ENCODE measurements at regions not wholly inside any gene's neighbourhood (a gene's known extent, or its start where the extent isn't known, plus 50 kb on each side); places are given as distances from the start of the nearest gene placed in this dataset.

- no peak for DNase-seq
Measured at GRCh38 chr11:127451861-127452260, 451.3 kb upstream of the KIRREL3 start.

DNA sequence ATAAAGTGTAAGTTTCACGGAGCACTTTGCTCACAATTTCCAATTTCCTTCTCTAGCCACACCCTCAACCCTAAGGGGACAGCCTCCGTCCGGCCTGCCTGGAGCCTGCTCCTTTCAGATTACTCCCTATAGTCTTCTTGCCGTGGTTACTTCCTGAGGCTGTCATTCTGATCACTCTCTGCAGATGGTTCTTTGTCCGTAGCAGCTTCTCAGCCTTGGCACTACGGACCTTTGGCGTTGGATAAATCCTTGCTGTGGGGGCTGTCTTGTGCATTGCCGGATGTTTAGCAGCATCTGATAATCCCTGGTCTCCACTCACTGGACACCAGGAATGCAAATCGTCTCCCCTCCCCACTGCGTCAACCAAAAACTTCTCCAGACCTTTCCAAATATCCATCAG lies 447.5 kb upstream of the KIRREL3 start:
- DNase-seq, result no peak

DNA sequence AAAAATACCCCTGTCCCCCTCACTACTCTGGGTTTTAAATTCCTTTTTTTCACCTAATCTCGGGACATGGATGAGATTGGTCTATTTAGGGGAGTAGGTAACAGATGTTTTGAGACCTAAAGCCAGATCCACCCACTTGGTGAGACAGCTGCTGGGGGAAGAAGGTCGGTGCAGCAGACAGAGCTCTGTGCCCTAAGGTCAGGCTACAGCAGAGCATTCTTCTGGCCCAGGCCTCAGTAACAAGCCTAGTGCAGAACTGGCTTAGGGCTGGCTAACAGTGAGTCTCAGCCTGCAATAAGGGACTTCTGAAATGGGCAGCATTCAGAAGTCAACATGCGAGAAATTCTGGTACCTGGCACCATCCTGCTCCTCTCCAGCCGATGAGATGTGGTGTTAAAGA lies 444.9 kb upstream of the KIRREL3 start:
- DNase-seq, result no peak

DNA sequence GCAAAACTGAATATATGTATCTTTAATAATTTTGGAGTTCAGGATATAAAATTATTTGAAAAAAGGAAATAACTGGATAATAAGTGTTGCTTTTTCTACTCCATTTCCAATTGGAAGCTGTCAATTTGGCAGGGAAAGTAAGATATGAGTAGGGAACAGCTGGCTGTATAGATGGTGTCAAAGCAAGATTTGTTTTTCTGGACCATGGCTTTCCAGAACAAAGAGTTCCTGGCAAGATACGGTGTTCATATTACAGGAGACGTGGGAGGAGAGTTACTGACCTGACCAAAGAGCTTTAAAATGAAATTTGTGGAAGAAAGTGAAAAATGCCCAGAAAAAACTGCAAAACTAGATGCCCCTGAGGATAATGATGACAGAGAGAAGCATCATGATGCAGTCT lies 442.7 kb upstream of the KIRREL3 start:
- DNase-seq, result no peak

DNA sequence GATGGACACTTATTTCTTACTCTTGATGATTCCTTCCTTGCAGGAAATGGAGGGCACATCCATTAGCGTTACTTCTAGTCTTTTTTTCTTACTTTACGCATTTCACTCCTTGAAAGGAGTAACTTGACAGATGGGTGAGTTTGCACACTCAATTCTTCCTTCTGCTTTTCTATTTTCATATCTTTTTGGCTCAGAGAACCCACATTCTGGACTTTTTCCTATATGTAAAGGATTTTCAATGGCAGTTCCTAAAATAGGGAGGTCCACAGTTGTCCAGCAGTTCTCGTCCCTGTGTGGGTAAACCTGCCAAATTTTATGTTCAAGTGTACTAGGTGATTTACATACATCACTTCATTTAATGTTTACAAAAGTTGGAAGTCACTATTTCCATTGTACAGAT lies 440.0 kb upstream of the KIRREL3 start:
- no peak for DNase-seq

DNA sequence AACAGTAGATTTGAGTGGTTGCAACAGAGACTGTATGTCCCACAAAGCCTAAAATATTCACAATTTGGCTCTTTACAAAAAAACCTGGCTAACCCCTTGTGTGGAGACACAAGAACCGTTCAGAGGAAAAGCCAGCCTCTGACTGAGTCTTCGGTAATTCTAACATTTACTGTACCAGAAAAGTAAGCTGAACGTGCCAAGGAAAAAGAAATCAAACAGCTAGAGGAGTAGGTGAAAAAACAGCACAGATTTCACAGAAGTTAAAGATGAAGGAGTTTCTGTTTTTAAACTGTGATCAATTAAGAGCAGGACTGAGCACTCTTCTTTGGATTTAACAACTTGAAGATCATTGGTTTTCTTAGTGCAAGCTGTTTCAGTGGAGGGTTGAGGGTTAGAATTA lies 424.7 kb upstream of the KIRREL3 start:
- DNase-seq, result no peak

DNA sequence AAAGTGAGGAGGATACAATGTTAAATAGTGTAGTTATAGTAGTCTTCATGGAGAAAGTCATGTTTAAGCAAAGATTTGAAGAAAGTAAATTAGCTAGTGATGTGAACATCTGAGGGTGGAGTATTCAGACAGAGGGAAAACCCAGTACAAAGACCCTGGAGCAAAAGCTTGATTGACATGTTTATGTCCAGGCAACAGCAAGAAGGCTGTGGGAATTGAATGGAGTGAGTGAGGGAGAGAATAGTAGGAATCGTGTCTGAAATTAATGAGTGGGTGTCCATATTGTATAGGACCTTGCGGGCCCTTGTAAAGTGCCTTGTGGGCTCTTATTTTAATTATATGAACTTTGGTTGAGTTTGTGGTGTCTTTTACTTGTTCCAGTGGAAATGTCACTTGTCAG lies 424.1 kb upstream of the KIRREL3 start:
- DNase-seq, result no peak

- DNase-seq, result no peak
Measured at GRCh38 chr11:127420139-127420538, 419.6 kb upstream of the KIRREL3 start.

- DNase-seq, result no peak
Measured at GRCh38 chr11:127412722-127413380, 412.3 kb upstream of the KIRREL3 start.

GRCh38 chr11:127412234-127412633 lies 411.7 kb upstream of the KIRREL3 start:
- DNase-seq, result no peak

DNA sequence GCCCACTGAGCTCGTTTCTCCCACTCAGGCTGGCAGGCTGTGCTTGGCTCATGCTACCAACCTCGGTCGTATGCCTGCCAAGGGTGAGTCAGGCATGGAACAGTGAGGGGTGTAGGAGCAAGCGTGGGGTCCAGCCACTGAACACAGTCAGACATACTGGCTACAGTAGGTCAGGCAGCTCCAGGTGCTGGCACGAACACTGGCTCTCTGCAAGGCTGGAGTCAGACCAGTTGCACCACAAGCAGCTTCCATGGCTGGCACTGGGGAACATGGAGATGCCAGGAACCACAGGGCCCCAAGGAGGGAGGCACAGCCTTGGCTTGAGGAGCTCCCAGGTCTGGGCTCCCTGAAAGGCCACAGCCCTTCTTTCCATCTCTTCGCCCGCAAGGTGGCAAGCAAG lies 410.7 kb upstream of the KIRREL3 start:
- DNase-seq, result no peak

DNA sequence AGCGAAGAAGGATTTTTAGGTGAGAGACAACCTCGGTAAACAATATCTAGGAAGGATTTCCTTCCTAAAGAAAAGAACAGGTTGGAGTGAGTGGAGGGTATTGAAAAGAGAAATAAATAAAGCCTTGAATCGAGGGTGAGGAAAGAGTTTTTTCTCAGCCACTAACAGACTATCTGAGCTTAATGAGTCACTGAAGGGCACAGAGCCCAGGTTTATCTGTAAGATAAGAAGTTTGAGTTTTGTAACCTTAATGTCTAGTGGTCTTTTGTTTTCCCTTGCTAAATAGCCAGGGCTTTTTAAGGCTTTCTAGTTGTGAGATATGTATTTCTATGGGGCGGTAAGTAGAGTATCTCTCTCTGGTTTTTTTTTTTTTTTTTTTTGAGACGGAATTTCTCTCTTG lies 394.5 kb upstream of the KIRREL3 start:
- no peak for DNase-seq

DNA sequence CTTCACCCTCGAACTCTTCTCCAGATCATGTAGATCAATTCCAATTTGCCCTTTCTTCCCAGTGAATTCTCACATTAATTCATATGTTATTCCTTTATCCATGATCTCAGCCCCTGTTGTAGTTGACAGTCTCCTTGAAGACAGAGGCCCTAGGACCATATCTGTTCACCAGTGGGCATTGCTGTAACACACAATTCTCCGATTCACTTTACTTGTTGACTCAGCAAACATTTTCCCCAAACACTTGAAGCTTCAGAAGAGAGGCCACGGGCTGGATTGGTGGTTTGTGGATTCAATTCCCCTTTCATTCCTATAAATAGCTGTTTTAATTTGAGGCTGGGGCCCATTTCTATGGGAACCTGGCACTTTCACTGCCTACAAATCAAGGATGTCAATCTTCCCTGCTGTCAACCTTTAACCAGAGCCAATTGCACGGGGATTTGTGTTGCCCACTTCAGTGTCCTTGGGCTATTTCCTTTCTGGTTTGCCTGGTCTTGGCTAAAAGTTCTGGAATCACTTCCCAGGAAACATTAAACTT lies 393.0 kb upstream of the KIRREL3 start:
- no peak for DNase-seq

DNA sequence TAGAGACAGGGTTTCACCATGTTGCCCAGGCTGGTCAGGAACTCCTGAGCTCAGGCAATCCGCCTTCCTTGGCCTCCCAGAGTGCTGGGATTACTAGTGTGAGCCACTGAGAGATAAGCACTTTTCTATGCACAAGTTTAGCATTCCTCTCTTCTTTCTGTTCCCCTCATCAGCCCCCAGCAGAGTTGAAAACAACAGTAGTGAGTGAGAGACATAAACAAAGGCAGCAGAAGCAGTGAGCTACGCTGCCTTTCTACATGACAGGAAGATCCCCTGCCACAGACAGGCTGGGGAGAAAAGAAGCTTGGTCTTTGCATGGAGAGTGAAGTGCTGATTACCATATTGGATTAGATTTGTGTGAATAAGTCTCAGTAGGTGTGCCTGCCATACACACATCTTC lies 392.0 kb upstream of the KIRREL3 start:
- no peak for DNase-seq

- no peak for DNase-seq
Measured at GRCh38 chr11:127390465-127390864, 389.9 kb upstream of the KIRREL3 start.

- DNase-seq, result no peak
Measured at GRCh38 chr11:127385071-127385470, 384.5 kb upstream of the KIRREL3 start.

- DNase-seq, result no peak
Measured at GRCh38 chr11:127383026-127383425, 382.5 kb upstream of the KIRREL3 start.

- DNase-seq, result no peak
Measured at GRCh38 chr11:127381247-127381646, 380.7 kb upstream of the KIRREL3 start.

GRCh38 chr11:127379686-127380085 lies 379.1 kb upstream of the KIRREL3 start:
- DNase-seq, result no peak

- no peak for DNase-seq
Measured at GRCh38 chr11:127376301-127376700, 375.7 kb upstream of the KIRREL3 start.

GRCh38 chr11:127369356-127369755 lies 368.8 kb upstream of the KIRREL3 start:
- DNase-seq, result no peak

DNA sequence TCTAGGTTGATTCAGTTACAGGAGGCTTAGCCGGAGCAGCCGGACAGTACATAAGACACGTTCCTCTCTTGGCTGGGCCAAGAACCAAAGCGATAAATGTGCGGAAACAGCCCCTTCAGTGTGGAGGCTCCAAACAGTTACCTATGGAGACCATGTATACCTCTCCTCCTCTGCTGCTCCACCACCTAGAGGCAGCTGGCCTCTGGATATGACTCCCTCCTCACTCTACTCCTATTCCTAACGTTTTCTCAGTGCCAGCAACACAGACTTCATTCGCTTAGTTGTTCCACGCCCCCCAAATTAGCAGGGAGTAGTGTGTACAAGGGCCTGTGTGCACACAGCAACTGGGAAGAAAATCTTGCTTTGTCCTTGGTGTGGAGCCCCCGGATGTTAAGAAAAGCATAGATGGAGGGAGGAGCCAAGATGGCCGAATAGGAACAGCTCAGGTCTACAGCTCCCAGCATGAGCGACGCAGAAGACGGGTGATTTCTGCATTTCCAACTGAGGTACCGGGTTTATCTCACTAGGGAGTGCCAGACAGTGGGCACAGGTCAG lies 362.3 kb upstream of the KIRREL3 start:
- DNase-seq, result no peak

- DNase-seq, result no peak
Measured at GRCh38 chr11:127358160-127358559, 357.6 kb upstream of the KIRREL3 start.

DNA sequence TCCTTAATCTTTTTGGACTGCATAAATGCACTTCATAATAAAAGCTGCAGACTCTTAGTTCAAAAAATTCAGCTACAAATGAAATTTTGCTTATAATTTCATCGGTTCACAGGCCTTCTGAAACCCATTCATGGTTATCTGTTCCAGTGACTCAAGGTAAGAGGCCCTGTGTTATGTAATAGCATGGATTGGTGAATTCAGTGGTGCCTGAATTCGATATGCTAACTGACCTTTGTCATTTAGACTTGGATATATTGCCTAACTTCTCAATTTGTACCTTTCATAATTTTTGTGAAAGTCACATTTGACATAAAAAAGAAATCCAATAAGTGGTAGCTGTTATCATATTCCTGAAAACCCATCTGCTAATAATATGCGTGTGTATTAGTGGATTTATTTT lies 349.9 kb upstream of the KIRREL3 start:
- no peak for DNase-seq
